Heart left ventricle (tissue), 13 donors: ENCODE measurements at regions not wholly inside any gene's neighbourhood (a gene's known extent, or its start where the extent isn't known, plus 50 kb on each side); places are given as distances from the start of the nearest gene placed in this dataset.

Experiments used
- CTCF ChIP-seq, 12 donors: fragments of 200-600 bp; sonication (generic) in 4 of 12; IDR thresholded peaks; one replicate each; pipeline versions ENCODE4 v1.5.0 to v1.8.0; 2018 to 2022; ENCODE audit warnings: antibody characterized with exemption in 12 of 12, mild to moderate bottlenecking in 5 of 12
- POLR2A ChIP-seq, 2 donors: fragments of 450-650 bp; IDR thresholded peaks; one replicate each; pipeline ENCODE4 v1.6.1; 2017; ENCODE audit warnings: antibody characterized with exemption in 2 of 2, mild to moderate bottlenecking in 2 of 2, moderate library complexity in 2 of 2
- donor health status: ischemic (EF 13 %, LVEDD 7.1; RV severe dilation, severe dysfunction).
- donor health status: DM: no; HTN: yes; CAD: no.
- donor health status: DM: no; HTN: no; CAD: no.
- donor health status: ischemic (EF 25% LVEDD 6.9; RV normal size, moderate dysfunction).
- donor health status: ischemic (EF 25% LVEDD 5.7; RV mildly dilated, moderate dysfunction).
- donor health status: ischemic (EF 35%, LVEDD 5.7; RV mildly dilated, moderate dysfunction).
- donor health status: nonischemic (EF 11% LVEDD 7.7; RV severe dilation, severe dysfunction).
- donor health status: DM: yes; HTN: yes; CAD: no.
- donor health status: PGD.
- donor health status: ischemic (EF 29% LVEDD 5.4; RV normal size, mild dysfunction).
- donor health status: nonischemic (EF 23%, LVEDD 6.1; RV moderate dilation, normal function).

GRCh38 chr2:15704788-15705115 lies 113.1 kb downstream of the DDX1 start:
- no peak for TF ChIP-seq CTCF (IDR thresholded peaks at IDR 0.05)
- TF ChIP-seq POLR2A (IDR thresholded peaks at IDR 0.05): no peak
